Adrenal gland (tissue), 9 donors: ENCODE measurements at regions not wholly inside any gene's neighbourhood (a gene's known extent, or its start where the extent isn't known, plus 50 kb on each side); places are given as distances from the start of the nearest gene placed in this dataset.
A peak's percentile ranks its signal among the peaks of the same experiment; 100 is the strongest.

Source experiments
- DNase-seq, 7 donors: peaks; one replicate each; pipeline ENCODE4 v3.0.0-alpha.2; 2019 to 2020
- H3K27ac ChIP-seq, 5 donors: fragments of 200-600 bp; sonication (generic) in 4 of 5; 1 replicate in 3 of 5; 2 replicates in 2 of 5; pipeline versions ENCODE4 v1.5.1 to v1.8.0; 2016 to 2020; ENCODE audit warnings: mild to moderate bottlenecking in 1 of 5
- H3K27me3 ChIP-seq: fragments of 200-600 bp; 2 replicates; pipeline ENCODE4 v1.8.0; 2021
- H3K36me3 ChIP-seq, 2 donors: fragments of 200-600 bp; replicated peaks in 1 of 2; 1 replicate in 1 of 2; 2 replicates in 1 of 2; pipeline versions ENCODE4 v1.5.1 to v1.8.0; 2018 to 2022
- H3K4me1 ChIP-seq, 2 donors: fragments of 200-600 bp; replicated peaks in 1 of 2; 1 replicate in 1 of 2; 2 replicates in 1 of 2; pipeline versions ENCODE4 v1.5.1 to v1.8.0; 2018 to 2021
- H3K4me3 ChIP-seq, 4 donors: fragments of 200-600 bp; sonication (generic) in 3 of 4; one replicate each; pipeline ENCODE4 v1.5.1; 2016 to 2018
- H3K9me3 ChIP-seq, 3 donors: fragments of 200-600 bp; sonication (generic) in 1 of 3; replicated peaks in 1 of 3; 1 replicate in 2 of 3; 2 replicates in 1 of 3; pipeline versions ENCODE4 v1.5.1 to v1.8.0; 2016 to 2021
- POLR2A ChIP-seq, 2 donors: fragments of 450-650 bp; IDR thresholded peaks; one replicate each; pipeline ENCODE4 v1.6.1; 2017; ENCODE audit warnings: antibody characterized with exemption in 2 of 2, mild to moderate bottlenecking in 2 of 2, moderate library complexity in 1 of 2
- WGBS, 4 donors: extraction: QIAGEN DNeasy Blood & Tissue Kit in 2 of 4; methylation state at CpG; one replicate each; pipeline versions ENCODE4 v1.1.5 to v1.1.7; 2013 to 2017; 5-methylcytosine and 5-hydroxymethylcytosine counted together
- intact Hi-C, 2 donors: fragments of 100-400 bp; cut with DNase I; formaldehyde crosslinking; loops; one replicate each; pipeline versions ENCODE4 v1.14.1 to v1.15.0; 2022 to 2023
- TF ChIP-seq, protein P1 (sequence below), 6 experiments: fragments of 450-650 bp in 4 of 6; fragments of 200-600 bp in 2 of 6; sonication (generic) in 1 of 6; IDR thresholded peaks; 1 replicate in 5 of 6; 2 replicates in 1 of 6; pipeline versions ENCODE4 v1.5.1 to v1.8.0; 2016 to 2021; ENCODE audit warnings: antibody characterized with exemption in 6 of 6, mild to moderate bottlenecking in 2 of 6, moderate library complexity in 1 of 6
- donor health status: healthy with polysubstance abuse.
- donor health status: Bipolar disorder and iron deficiency.
- donor health status: DM: yes; HTN: yes; CAD: no.
- donor health status: DM: no; HTN: no; CAD: no.
- donor health status: DM: no; HTN: no; CAD: no.

DNA sequence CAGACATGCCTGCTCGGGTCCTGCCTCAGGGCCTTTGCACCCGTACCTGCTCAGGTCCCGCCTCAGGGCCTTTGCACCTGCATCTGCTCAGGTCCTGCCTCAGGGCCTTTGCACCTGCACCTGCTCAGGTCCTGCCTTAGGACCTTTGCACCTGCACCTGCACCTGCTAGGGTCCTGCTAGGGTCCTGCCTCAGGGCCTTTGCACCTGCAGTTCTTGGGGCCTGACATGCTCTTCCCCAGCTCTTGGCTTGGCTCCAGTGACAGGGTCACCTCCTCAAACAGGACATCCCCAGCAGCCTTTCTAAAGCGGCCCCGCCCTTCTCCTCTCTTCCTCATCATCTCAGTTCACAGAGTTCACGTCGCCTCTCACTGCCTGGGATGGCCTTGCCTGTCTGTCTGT lies 54.9 kb upstream of the NCOR2 start:
- peaks cover 25 to 52% of the 10 kb centered on the region in 2 donors for H3K4me1 ChIP-seq
- H3K9me3 ChIP-seq, result no peaks in the 10 kb centered on the region
- H3K4me3 ChIP-seq, result no peak overlapping the region
- peak in 2 of 7 donors; percentile 21 to 63 for DNase-seq
- intact Hi-C loops, result no loop called here
- H3K36me3 ChIP-seq, result no peaks in the 10 kb centered on the region
- peak overlapping the region in 2 of 5 donors; percentile 64 to 84 for H3K27ac ChIP-seq
- TF ChIP-seq, protein P1, sequence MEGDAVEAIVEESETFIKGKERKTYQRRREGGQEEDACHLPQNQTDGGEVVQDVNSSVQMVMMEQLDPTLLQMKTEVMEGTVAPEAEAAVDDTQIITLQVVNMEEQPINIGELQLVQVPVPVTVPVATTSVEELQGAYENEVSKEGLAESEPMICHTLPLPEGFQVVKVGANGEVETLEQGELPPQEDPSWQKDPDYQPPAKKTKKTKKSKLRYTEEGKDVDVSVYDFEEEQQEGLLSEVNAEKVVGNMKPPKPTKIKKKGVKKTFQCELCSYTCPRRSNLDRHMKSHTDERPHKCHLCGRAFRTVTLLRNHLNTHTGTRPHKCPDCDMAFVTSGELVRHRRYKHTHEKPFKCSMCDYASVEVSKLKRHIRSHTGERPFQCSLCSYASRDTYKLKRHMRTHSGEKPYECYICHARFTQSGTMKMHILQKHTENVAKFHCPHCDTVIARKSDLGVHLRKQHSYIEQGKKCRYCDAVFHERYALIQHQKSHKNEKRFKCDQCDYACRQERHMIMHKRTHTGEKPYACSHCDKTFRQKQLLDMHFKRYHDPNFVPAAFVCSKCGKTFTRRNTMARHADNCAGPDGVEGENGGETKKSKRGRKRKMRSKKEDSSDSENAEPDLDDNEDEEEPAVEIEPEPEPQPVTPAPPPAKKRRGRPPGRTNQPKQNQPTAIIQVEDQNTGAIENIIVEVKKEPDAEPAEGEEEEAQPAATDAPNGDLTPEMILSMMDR (IDR thresholded peaks at IDR 0.05), result no peak
- TF ChIP-seq POLR2A (IDR thresholded peaks at IDR 0.05), result no peak
- 56 to 74% (median 66%) methylated on average over 7 of the region's 7 CpGs for WGBS, 4 donors
- no peaks in the 10 kb centered on the region for H3K27me3 ChIP-seq

DNA sequence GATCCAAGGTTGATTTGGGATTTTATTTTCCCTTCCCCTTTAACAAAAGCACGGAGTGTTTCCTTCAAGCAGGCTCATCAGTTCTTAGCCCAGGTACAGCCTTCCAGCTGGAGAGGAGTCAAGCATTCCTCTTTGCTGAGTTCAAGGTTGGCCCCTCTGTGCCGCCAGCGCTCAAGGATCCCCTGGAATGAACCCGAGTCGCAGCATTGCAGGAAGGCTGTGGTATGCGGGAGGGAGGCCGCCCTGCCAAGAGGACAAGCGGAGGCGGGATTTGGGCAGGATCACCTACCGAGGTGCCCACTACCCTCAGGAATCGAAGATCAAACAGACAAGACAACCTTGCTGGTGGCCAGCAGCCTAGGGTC lies 53.9 kb upstream of the NCOR2 start:
- H3K36me3 ChIP-seq, result no peaks in the 10 kb centered on the region

DNA sequence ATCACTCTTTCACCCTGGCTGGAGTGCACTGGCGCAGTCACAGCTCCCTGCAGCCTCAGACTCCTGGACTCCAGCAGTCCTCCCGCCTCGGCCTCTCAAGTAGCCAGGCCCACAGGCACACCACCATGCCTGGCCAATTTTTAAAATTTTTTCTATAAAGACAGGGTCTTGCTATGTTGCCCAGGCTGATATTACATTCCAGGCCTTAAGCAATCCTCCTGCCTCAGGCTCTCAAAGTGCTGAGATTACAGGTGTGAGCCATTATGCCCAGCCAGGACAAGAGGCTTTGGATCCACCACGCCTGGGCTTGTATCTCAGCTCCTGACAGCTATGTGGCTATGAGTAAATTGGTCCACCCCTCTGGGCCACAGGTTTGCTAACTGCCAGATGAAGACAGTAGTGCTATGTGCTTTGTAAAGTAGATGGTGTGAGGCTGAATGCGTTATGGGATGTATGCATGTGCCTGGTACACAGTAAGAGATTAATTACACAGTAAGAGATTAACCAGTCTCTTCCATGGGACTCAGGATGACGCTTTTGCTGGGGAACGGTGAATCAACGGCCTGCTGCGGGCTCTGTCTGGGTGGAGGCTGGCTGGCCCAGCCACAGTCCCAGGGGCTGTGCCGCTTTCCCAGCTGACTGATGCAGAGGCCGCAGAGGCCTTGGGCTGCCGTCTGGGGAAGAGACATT lies 53.3 kb upstream of the NCOR2 start:
- Histone ChIP-seq H3K27ac (peak overlapping the region; percentile 75 to 88 (median 84)), H3K27me3 (no peaks in the 10 kb centered on the region), H3K4me1 (peaks cover 19 to 43% of the 10 kb centered on the region in 2 donors), H3K4me3 (no peak overlapping the region), H3K36me3 (no peaks in the 10 kb centered on the region), H3K9me3 (no peaks in the 10 kb centered on the region)
- DNase-seq, result peak in 3 of 7 donors; percentile 65 to 83 (median 80)
- intact Hi-C loops, result no loop called here
- TF ChIP-seq, protein P1 (IDR thresholded peaks at IDR 0.05), result no peak
- TF ChIP-seq POLR2A (IDR thresholded peaks at IDR 0.05), result no peak
- WGBS, 4 donors, result 48 to 67% (median 58%) methylated on average over 10 to 12 of the region's 12 CpGs

More for the DNA sequence above, 53.9 kb upstream of the NCOR2 start:
- DNase-seq, result peak; percentile 63 to 93 (median 87)
- no peaks in the 10 kb centered on the region for H3K27me3 ChIP-seq
- peaks cover 19 to 49% of the 10 kb centered on the region in 2 donors for H3K4me1 ChIP-seq
- H3K4me3 ChIP-seq, result no peak overlapping the region
- peak in 1 of 2 donors; percentile 14 for TF ChIP-seq POLR2A (IDR thresholded peaks at IDR 0.05)
- TF ChIP-seq, protein P1 (IDR thresholded peaks at IDR 0.05), result no peak
- 41 to 66% (median 45%) methylated on average over 6 to 11 of the region's 11 CpGs for WGBS, 4 donors
- H3K27ac ChIP-seq, result peak overlapping the region; percentile 75 to 88 (median 84)
- intact Hi-C loops, result no loop called here
- H3K9me3 ChIP-seq, result no peaks in the 10 kb centered on the region

DNA sequence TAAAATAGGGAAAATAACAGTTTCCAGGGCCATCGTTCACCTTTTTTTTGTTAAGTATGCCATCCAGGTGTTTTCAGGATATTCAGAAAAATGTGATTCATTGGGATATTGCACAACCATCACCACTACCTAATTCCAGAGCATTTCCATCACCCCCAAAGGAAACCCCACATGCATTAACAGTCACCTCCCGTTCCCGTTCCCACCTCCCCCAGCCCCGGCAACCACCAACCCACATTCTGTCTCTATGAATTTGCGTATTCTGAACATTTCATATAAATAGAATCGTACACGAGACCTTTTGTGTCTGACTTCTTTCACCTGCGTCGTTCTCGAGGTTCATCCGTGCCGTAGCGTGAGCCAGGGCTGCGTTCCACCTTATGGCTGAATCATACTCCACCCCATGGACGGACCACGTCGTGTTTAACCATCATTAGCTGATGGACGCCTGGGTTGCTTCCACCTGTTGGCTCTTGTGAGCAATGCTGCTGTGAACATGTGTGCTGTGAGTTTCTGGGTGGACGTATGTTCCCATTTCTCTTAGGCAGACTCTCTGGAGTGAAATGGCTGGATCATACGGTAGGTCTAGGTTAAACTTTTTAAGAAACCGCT lies 51.0 kb upstream of the NCOR2 start:
- Histone ChIP-seq H3K4me3 (no peak overlapping the region), H3K27me3 (no peaks in the 10 kb centered on the region), H3K36me3 (no peaks in the 10 kb centered on the region), H3K27ac (no peak overlapping the region), H3K9me3 (no peaks in the 10 kb centered on the region), H3K4me1 (peaks cover 19 to 39% of the 10 kb centered on the region in 2 donors)
- intact Hi-C loops, result no loop called here
- no peak for DNase-seq
- TF ChIP-seq POLR2A (IDR thresholded peaks at IDR 0.05), result no peak
- TF ChIP-seq, protein P1 (IDR thresholded peaks at IDR 0.05), result no peak
- 90 to 93% (median 91%) methylated on average over 21 of the region's 21 CpGs for WGBS, 4 donors
